ENCODE measurements at regions not wholly inside any gene's neighbourhood (a gene's known extent, or its start where the extent isn't known, plus 50 kb on each side); places are given as distances from the start of the nearest gene placed in this dataset.

- TF ChIP-seq, protein P1, sequence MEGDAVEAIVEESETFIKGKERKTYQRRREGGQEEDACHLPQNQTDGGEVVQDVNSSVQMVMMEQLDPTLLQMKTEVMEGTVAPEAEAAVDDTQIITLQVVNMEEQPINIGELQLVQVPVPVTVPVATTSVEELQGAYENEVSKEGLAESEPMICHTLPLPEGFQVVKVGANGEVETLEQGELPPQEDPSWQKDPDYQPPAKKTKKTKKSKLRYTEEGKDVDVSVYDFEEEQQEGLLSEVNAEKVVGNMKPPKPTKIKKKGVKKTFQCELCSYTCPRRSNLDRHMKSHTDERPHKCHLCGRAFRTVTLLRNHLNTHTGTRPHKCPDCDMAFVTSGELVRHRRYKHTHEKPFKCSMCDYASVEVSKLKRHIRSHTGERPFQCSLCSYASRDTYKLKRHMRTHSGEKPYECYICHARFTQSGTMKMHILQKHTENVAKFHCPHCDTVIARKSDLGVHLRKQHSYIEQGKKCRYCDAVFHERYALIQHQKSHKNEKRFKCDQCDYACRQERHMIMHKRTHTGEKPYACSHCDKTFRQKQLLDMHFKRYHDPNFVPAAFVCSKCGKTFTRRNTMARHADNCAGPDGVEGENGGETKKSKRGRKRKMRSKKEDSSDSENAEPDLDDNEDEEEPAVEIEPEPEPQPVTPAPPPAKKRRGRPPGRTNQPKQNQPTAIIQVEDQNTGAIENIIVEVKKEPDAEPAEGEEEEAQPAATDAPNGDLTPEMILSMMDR (IDR thresholded peaks at IDR 0.05): no peak
- TF ChIP-seq POLR2AphosphoS5 (IDR thresholded peaks at IDR 0.05; ENCODE audit: low read depth, low read length) (no peak), SIN3A (IDR thresholded peaks at IDR 0.05; ENCODE audit: borderline replicate concordance, insufficient read depth, low read depth, low read length) (no peak), TCF7L2 (IDR thresholded peaks at IDR 0.05; ENCODE audit: low read depth, low read length) (no peak)
- TF ChIP-seq, protein P2, sequence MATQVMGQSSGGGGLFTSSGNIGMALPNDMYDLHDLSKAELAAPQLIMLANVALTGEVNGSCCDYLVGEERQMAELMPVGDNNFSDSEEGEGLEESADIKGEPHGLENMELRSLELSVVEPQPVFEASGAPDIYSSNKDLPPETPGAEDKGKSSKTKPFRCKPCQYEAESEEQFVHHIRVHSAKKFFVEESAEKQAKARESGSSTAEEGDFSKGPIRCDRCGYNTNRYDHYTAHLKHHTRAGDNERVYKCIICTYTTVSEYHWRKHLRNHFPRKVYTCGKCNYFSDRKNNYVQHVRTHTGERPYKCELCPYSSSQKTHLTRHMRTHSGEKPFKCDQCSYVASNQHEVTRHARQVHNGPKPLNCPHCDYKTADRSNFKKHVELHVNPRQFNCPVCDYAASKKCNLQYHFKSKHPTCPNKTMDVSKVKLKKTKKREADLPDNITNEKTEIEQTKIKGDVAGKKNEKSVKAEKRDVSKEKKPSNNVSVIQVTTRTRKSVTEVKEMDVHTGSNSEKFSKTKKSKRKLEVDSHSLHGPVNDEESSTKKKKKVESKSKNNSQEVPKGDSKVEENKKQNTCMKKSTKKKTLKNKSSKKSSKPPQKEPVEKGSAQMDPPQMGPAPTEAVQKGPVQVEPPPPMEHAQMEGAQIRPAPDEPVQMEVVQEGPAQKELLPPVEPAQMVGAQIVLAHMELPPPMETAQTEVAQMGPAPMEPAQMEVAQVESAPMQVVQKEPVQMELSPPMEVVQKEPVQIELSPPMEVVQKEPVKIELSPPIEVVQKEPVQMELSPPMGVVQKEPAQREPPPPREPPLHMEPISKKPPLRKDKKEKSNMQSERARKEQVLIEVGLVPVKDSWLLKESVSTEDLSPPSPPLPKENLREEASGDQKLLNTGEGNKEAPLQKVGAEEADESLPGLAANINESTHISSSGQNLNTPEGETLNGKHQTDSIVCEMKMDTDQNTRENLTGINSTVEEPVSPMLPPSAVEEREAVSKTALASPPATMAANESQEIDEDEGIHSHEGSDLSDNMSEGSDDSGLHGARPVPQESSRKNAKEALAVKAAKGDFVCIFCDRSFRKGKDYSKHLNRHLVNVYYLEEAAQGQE (IDR thresholded peaks at IDR 0.05; ENCODE audit: insufficient read depth in 1 of 2, low read depth in 2 of 2, low read length in 1 of 2): no peak
These were observed 183.1 kb upstream of the S1PR3 start for GRCh38 chr9:88808019-88808656.
